ENCODE measurements at regions not wholly inside any gene's neighbourhood (a gene's known extent, or its start where the extent isn't known, plus 50 kb on each side); places are given as distances from the start of the nearest gene placed in this dataset.
"Not testable (repeated sequence)": the region's sequence is repeated elsewhere in the genome, so short reads cannot be mapped to it uniquely, and the experiment has no call there.

DNA sequence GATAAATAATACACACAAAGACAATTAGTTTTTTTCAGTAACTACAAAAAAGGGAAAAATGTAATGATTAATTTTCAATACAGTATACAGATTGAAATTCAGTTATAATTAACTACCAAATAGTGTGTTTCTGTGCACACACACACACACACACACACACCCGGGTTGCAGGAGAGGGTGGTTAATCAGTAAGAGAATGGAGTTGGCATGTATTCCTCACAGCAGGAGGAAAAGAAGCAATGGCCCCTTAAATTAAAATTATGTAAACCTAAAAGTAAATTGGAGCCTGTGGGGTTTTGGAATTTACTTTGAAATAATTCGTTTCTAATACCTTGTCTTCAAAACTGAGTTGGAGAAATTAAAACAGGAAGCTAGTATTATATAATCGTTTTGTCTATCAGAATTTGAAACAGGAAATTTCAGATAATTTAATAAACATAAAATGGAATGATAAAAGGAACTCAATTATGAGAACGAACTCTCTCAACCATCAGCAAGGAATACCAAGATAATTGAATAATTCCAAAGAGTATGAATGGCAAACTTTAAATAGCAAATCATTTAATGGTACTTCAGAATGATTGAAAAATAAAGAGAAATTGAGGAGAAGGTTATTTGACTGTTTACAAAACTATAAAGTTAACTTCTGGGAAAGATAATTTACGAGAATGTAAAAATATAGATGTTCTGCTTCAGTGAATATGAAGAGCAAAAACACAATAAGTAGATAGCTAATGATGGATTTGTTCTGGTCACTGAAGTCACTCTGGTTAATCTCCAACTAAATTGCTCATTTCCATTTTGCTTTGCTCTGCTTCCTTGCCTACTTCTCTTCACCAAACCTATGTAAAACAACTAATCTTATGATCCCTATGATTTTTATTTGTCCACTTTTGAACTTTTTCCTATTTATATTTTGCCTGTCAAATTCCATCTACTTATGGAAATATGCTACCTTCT is 547.9 kb upstream of the ZP4 start:
- no peak for TF ChIP-seq EZH2phosphoT487 (IDR thresholded peaks at IDR 0.05; ENCODE audit: borderline replicate concordance)
- no peak for TF ChIP-seq CTCF (conservative IDR thresholded peaks at IDR 0.05; ENCODE audit: low read length)
- no peaks in the 10 kb centered on the region for H3K36me3 ChIP-seq (ENCODE audit: insufficient read depth, low read length)
- H3K79me2 ChIP-seq (ENCODE audit: insufficient read depth, low read length) = no peaks in the 10 kb centered on the region
- no peak overlapping the region for H2AFZ ChIP-seq (ENCODE audit: low read length)
- H3K9me3 ChIP-seq (ENCODE audit: insufficient read depth, low read depth, low read length) = no peaks in the 10 kb centered on the region
- no peaks in the 10 kb centered on the region for H3K27me3 ChIP-seq (ENCODE audit: insufficient read depth, low read length, poor library complexity, severe bottlenecking)
- no peaks in the 10 kb centered on the region for H3F3A ChIP-seq (ENCODE audit: low read depth)
- no peaks in the 10 kb centered on the region for H4K20me1 ChIP-seq (ENCODE audit: insufficient read depth, low read length, poor library complexity, severe bottlenecking)
- H3K4me2 ChIP-seq (ENCODE audit: low read depth, low read length, poor library complexity, severe bottlenecking) = no peak overlapping the region
- no peaks in the 10 kb centered on the region for H3K4me1 ChIP-seq (ENCODE audit: insufficient read depth, low read length, poor library complexity, severe bottlenecking)
- no peak overlapping the region for H3K9ac ChIP-seq (ENCODE audit: low read depth, low read length, poor library complexity, severe bottlenecking)
- no peak overlapping the region for H3K4me3 ChIP-seq (ENCODE audit: low read length, poor library complexity, severe bottlenecking)
- H3K9me2 ChIP-seq (replicated peaks; ENCODE audit: low read depth, low read length) = no peaks in the 10 kb centered on the region

DNA sequence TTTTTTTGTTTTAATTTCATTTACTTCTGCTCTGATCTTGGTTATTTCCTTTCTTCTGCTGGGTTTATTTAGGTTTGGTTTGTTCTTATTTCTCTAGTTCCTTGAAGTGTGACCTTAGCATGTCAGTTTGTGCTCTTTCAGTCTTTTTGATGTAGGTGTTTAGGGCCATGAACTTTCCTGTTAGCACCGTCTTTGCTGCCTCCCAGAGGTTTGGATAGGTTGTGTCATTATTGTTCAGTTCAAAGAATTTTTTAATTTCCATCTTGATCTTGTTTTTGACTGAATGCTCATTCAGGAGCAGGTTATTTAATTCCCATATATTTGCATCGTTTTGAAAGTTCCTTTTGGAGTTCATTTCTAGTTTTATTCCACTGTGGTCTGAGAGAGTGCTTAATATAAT is 539.0 kb upstream of the ZP4 start:
- H3K79me2 ChIP-seq (ENCODE audit: insufficient read depth, low read length); H3K9ac ChIP-seq (ENCODE audit: low read depth, low read length, poor library complexity, severe bottlenecking); H3K9me2 ChIP-seq (replicated peaks; ENCODE audit: low read depth, low read length); H3K27me3 ChIP-seq (ENCODE audit: insufficient read depth, low read length, poor library complexity, severe bottlenecking); H3K4me2 ChIP-seq (ENCODE audit: low read depth, low read length, poor library complexity, severe bottlenecking); H4K20me1 ChIP-seq (ENCODE audit: insufficient read depth, low read length, poor library complexity, severe bottlenecking); H3F3A ChIP-seq (ENCODE audit: low read depth); H2AFZ ChIP-seq (ENCODE audit: low read length); H3K4me3 ChIP-seq (ENCODE audit: low read length, poor library complexity, severe bottlenecking); H3K36me3 ChIP-seq (ENCODE audit: insufficient read depth, low read length); H3K4me1 ChIP-seq (ENCODE audit: insufficient read depth, low read length, poor library complexity, severe bottlenecking); H3K9me3 ChIP-seq (ENCODE audit: insufficient read depth, low read depth, low read length): not testable (repeated sequence)

DNA sequence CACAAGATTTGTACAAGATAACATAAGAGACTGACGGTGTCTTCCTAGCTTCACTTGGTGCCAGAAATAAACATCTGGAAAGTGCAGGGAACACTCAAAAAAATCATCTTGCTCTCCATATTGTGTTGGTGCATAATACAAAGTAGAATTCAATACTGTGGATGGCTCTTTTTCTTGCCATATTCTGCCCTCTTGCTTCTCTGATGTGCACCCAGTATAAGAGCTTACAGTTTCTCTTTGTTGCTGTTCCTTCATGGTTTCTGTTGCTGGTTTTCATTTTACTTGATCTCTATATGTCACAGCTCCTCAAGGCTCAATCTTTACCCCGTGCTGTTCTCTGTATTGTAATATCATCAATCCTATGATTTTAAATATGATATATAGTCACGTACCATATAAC is 528.5 kb upstream of the ZP4 start:
- Histone ChIP-seq H3K9me2 (replicated peaks; ENCODE audit: low read depth, low read length) (no peaks in the 10 kb centered on the region), H3K27me3 (ENCODE audit: insufficient read depth, low read length, poor library complexity, severe bottlenecking) (no peaks in the 10 kb centered on the region), H3K79me2 (ENCODE audit: insufficient read depth, low read length) (no peaks in the 10 kb centered on the region), H3K4me2 (ENCODE audit: low read depth, low read length, poor library complexity, severe bottlenecking) (no peak overlapping the region), H3K9ac (ENCODE audit: low read depth, low read length, poor library complexity, severe bottlenecking) (no peak overlapping the region), H3K4me3 (ENCODE audit: low read length, poor library complexity, severe bottlenecking) (no peak overlapping the region), H3K4me1 (ENCODE audit: insufficient read depth, low read length, poor library complexity, severe bottlenecking) (no peaks in the 10 kb centered on the region), H4K20me1 (ENCODE audit: insufficient read depth, low read length, poor library complexity, severe bottlenecking) (no peaks in the 10 kb centered on the region), H2AFZ (ENCODE audit: low read length) (no peak overlapping the region), H3K9me3 (ENCODE audit: insufficient read depth, low read depth, low read length) (no peaks in the 10 kb centered on the region), H3F3A (ENCODE audit: low read depth) (no peaks in the 10 kb centered on the region), H3K36me3 (ENCODE audit: insufficient read depth, low read length) (no peaks in the 10 kb centered on the region)
- TF ChIP-seq CTCF (conservative IDR thresholded peaks at IDR 0.05; ENCODE audit: low read length) = no peak
- no peak for TF ChIP-seq EZH2phosphoT487 (IDR thresholded peaks at IDR 0.05; ENCODE audit: borderline replicate concordance)

- no peak overlapping the region for H3K4me3 ChIP-seq (ENCODE audit: low read length, poor library complexity, severe bottlenecking)
- no peaks in the 10 kb centered on the region for H3F3A ChIP-seq (ENCODE audit: low read depth)
- H3K9me2 ChIP-seq (replicated peaks; ENCODE audit: low read depth, low read length) = no peaks in the 10 kb centered on the region
- TF ChIP-seq CTCF (conservative IDR thresholded peaks at IDR 0.05; ENCODE audit: low read length) = no peak
- TF ChIP-seq EZH2phosphoT487 (IDR thresholded peaks at IDR 0.05; ENCODE audit: borderline replicate concordance) = no peak
- H3K4me1 ChIP-seq (ENCODE audit: insufficient read depth, low read length, poor library complexity, severe bottlenecking) = no peaks in the 10 kb centered on the region
- no peaks in the 10 kb centered on the region for H3K79me2 ChIP-seq (ENCODE audit: insufficient read depth, low read length)
- no peak overlapping the region for H3K4me2 ChIP-seq (ENCODE audit: low read depth, low read length, poor library complexity, severe bottlenecking)
- H3K9ac ChIP-seq (ENCODE audit: low read depth, low read length, poor library complexity, severe bottlenecking) = no peak overlapping the region
- no peaks in the 10 kb centered on the region for H4K20me1 ChIP-seq (ENCODE audit: insufficient read depth, low read length, poor library complexity, severe bottlenecking)
- H3K27me3 ChIP-seq (ENCODE audit: insufficient read depth, low read length, poor library complexity, severe bottlenecking) = no peaks in the 10 kb centered on the region
- no peaks in the 10 kb centered on the region for H3K9me3 ChIP-seq (ENCODE audit: insufficient read depth, low read depth, low read length)
- H2AFZ ChIP-seq (ENCODE audit: low read length) = no peak overlapping the region
- no peaks in the 10 kb centered on the region for H3K36me3 ChIP-seq (ENCODE audit: insufficient read depth, low read length)
These were observed 519.2 kb upstream of the ZP4 start for GRCh38 chr1:238409932-238410331.
